SK-N-SH treated with all-trans-retinoic acid at 6 μM for 48 hours (cell line): ENCODE measurements at regions not wholly inside any gene's neighbourhood (a gene's known extent, or its start where the extent isn't known, plus 50 kb on each side); places are given as distances from the start of the nearest gene placed in this dataset.

Source experiments
- ESRRG ChIP-seq: fragments of 250-450 bp; sonication (Bioruptor Pico); IDR thresholded peaks from 2 replicates; pipeline ENCODE4 v1.6.1; 2021; ENCODE audit warnings: mild to moderate bottlenecking
- GLIS3 ChIP-seq: fragments of 250-450 bp; sonication (Bioruptor Pico); IDR thresholded peaks from 2 replicates; pipeline ENCODE4 v1.5.0; 2020; ENCODE audit warnings: mild to moderate bottlenecking, moderate library complexity

DNA sequence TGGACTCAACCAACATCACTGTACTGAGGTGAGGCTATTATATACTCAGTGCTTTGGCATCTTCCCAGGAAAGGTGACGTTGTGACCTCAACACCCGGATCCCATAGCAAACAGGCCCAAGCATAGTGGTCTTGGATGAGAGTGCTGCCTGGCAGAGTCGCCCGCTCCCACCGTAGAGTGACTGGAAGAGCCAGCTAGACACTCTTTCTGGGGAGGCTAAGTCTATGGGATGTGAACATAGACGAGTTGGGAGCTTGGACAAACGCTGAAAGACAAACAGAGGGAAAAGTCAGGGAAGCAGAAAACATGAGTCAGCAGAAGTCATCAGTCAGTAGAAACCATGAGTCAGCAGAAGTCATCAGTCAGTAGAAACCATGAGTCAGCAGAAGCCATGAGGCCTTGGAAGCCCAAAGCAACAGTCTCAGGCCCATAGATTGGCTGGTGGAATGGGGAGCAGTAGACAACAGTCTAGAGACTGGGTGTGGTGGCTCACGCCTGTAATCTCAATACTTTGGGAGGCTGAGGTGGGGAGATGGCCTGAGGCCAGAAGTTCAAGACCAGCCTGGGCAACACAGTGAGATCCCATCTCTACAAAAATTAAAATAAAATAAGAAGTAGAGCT, 66.4 kb upstream of the MAP1LC3B2 start:
- TF ChIP-seq ESRRG: no peak
- no peak for TF ChIP-seq GLIS3 (CRISPR knock-in tag)
